Vagina (tissue), 2 donors: ENCODE measurements at regions not wholly inside any gene's neighbourhood (a gene's known extent, or its start where the extent isn't known, plus 50 kb on each side); places are given as distances from the start of the nearest gene placed in this dataset.

Experiments used
- DNase-seq, 2 donors: peaks; one replicate each; pipeline ENCODE4 v3.0.0-alpha.2; 2017; ENCODE audit errors: extremely low spot score in 2 of 2
- H3K27ac ChIP-seq: fragments of 200-600 bp; sonication (generic); one replicate; pipeline ENCODE4 v1.5.1; 2019
- H3K27me3 ChIP-seq: fragments of 200-600 bp; sonication (generic); one replicate; pipeline ENCODE4 v1.5.1; 2019
- H3K36me3 ChIP-seq, 2 donors: fragments of 200-600 bp; sonication (generic); one replicate each; pipeline ENCODE4 v1.5.1; 2017 to 2019
- H3K4me1 ChIP-seq: fragments of 200-600 bp; sonication (generic); one replicate; pipeline ENCODE4 v1.5.1; 2019
- H3K4me3 ChIP-seq, 2 donors: fragments of 200-600 bp; sonication (generic); 1 replicate in 1 of 2; 2 replicates in 1 of 2; pipeline ENCODE4 v1.5.1; 2016 to 2019
- H3K9me3 ChIP-seq: fragments of 200-600 bp; sonication (generic); one replicate; pipeline ENCODE4 v1.5.1; 2019
- CTCF ChIP-seq, 3 experiments: fragments of 450-650 bp in 2 of 3; fragments of 200-600 bp in 1 of 3; sonication (generic) in 1 of 3; IDR thresholded peaks; one replicate each; pipeline ENCODE4 v1.5.1; 2017 to 2019; ENCODE audit warnings: antibody characterized with exemption in 3 of 3, mild to moderate bottlenecking in 2 of 3, moderate library complexity in 2 of 3
- POLR2A ChIP-seq, 2 donors: fragments of 450-650 bp; IDR thresholded peaks; one replicate each; pipeline ENCODE4 v1.6.1; 2017; ENCODE audit warnings: antibody characterized with exemption in 2 of 2, mild to moderate bottlenecking in 2 of 2, moderate library complexity in 2 of 2
- POLR2AphosphoS5 ChIP-seq, 2 donors: sonication (generic); formaldehyde crosslinking; IDR thresholded peaks; one replicate each; pipeline ENCODE4 v1.9.0; 2017; ENCODE audit warnings: antibody characterized with exemption in 2 of 2, mild to moderate bottlenecking in 2 of 2, low read depth in 1 of 2; ENCODE audit not compliant: insufficient read depth in 1 of 2
- intact Hi-C: fragments of 100-400 bp; cut with DNase I; formaldehyde crosslinking; loops from one replicate; pipeline ENCODE4 v1.15.1; 2023

DNA sequence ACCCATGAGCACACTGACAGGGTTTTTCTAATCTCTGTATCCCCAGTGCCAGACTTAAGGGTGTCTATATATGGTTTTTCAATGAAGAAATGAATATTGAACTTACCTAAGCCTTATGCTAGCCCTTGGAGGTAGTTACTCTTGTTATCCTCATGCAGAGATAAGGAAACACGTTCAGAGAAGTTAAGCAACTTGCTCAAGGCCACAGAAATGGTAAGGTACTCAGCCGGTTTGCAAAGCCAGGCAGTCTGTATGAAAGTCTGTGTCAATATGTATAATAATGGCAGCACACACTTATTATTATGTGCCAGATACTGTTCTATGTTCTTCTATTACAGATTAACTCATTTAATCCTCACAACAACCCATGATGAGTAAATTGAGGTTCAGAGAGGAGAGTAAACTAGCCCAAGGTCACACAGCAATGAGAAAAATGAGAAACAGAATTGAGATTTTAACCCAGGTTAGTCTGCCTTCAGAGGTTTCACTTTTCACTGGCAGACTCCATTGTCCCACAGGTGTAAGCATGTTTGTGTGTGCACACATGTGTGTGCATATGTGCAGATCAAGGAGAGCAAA is 54.6 kb upstream of the CSF3R start:
- Histone ChIP-seq H3K9me3 (no peaks in the 10 kb centered on the region), H3K4me1 (no peaks in the 10 kb centered on the region), H3K36me3 (no peaks in the 10 kb centered on the region), H3K27me3 (no peaks in the 10 kb centered on the region), H3K4me3 (no peak overlapping the region), H3K27ac (no peak overlapping the region)
- DNase-seq: no peak
- intact Hi-C loops: no loop called here
- TF ChIP-seq POLR2AphosphoS5 (IDR thresholded peaks at IDR 0.05; ENCODE audit: insufficient read depth in 1 of 2, low read depth in 1 of 2) (no peak), CTCF (IDR thresholded peaks at IDR 0.05) (no peak), POLR2A (IDR thresholded peaks at IDR 0.05) (no peak)

- TF ChIP-seq CTCF (IDR thresholded peaks at IDR 0.05) (no peak), POLR2A (IDR thresholded peaks at IDR 0.05) (no peak), POLR2AphosphoS5 (IDR thresholded peaks at IDR 0.05; ENCODE audit: insufficient read depth in 1 of 2, low read depth in 1 of 2) (no peak)
- intact Hi-C loops: no loop called here
Observed at GRCh38 chr1:36536727-36537126, 54.0 kb upstream of the CSF3R start.

DNA sequence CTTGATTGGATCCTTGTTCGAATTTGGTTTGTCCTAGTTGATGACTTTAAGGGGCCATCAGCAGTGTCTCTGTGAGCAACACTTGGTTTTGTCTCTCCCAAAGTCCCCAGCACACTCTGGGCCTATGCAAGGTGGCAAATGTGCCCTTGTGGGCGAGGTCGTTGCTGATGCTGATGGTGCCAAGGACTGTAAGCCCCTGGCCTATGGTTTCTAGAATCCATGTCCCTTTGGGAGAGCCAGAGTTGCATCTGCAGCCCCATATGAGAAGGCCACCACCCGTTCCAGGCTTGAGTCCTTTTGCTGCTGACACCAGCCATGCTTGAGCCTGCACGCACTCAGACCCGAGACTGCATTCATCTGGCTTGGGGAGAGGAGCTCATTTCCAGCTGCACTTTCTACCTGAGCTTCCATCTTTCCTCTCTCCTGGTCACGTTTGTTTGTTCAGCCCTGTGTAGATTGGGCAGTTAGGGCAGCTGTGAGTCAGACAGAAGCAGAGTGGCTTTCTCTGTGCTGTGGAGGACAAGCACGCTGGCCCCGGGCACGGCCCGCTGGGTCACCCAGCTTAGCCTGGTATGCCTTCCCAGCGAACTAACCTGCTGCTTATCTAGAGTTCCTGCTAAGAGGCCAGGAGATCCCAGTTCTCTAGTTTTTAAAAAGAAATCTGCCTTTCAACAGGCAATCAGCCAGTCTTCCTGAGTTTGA is 52.1 kb upstream of the CSF3R start:
- Histone ChIP-seq H3K36me3 (no peaks in the 10 kb centered on the region), H3K9me3 (no peaks in the 10 kb centered on the region), H3K4me3 (no peak overlapping the region), H3K27me3 (no peaks in the 10 kb centered on the region), H3K27ac (no peak overlapping the region), H3K4me1 (no peaks in the 10 kb centered on the region)
- intact Hi-C loops: no loop called here
- no peak for DNase-seq
- TF ChIP-seq CTCF (IDR thresholded peaks at IDR 0.05) (no peak), POLR2AphosphoS5 (IDR thresholded peaks at IDR 0.05; ENCODE audit: insufficient read depth in 1 of 2, low read depth in 1 of 2) (no peak), POLR2A (IDR thresholded peaks at IDR 0.05) (no peak)

More at GRCh38 chr1:36536727-36537126, 54.0 kb upstream of the CSF3R start:
- Histone ChIP-seq H3K36me3 (no peaks in the 10 kb centered on the region), H3K4me1 (no peaks in the 10 kb centered on the region), H3K27ac (no peak overlapping the region), H3K9me3 (no peaks in the 10 kb centered on the region), H3K4me3 (no peak overlapping the region), H3K27me3 (no peaks in the 10 kb centered on the region)
- no peak for DNase-seq

DNA sequence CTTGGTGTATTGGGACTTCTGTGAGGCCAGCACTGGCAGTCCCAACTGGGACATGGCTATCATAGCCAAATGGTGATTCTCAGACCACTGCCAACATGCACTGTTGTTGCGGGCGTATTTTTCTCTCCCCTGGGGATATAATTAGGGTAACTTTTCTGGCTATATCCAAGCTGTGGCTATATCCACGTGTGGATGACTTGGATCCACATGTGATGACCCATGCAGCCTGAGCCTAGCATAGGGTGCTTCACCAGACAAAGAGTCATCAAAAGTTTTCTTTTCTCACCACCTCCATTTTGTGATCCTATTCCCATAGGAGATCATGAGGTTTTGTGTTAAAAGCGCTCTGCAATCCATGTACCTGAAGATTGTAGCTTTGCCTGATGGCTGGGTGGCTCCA is 51.2 kb upstream of the CSF3R start:
- no peaks in the 10 kb centered on the region for H3K36me3 ChIP-seq
- no peaks in the 10 kb centered on the region for H3K9me3 ChIP-seq
- no peak overlapping the region for H3K27ac ChIP-seq
- H3K27me3 ChIP-seq: no peaks in the 10 kb centered on the region
- intact Hi-C loops: no loop called here
- no peak for DNase-seq
- TF ChIP-seq POLR2AphosphoS5 (IDR thresholded peaks at IDR 0.05; ENCODE audit: insufficient read depth in 1 of 2, low read depth in 1 of 2) (no peak), CTCF (IDR thresholded peaks at IDR 0.05) (no peak), POLR2A (IDR thresholded peaks at IDR 0.05) (no peak)
- H3K4me3 ChIP-seq: no peak overlapping the region
- no peaks in the 10 kb centered on the region for H3K4me1 ChIP-seq

GRCh38 chr1:36532810-36533401 is 50.2 kb upstream of the CSF3R start:
- Histone ChIP-seq H3K27me3 (no peaks in the 10 kb centered on the region), H3K9me3 (no peaks in the 10 kb centered on the region), H3K4me1 (no peaks in the 10 kb centered on the region), H3K36me3 (no peaks in the 10 kb centered on the region), H3K27ac (no peak overlapping the region), H3K4me3 (no peak overlapping the region)
- TF ChIP-seq CTCF (IDR thresholded peaks at IDR 0.05) (no peak), POLR2A (IDR thresholded peaks at IDR 0.05) (no peak), POLR2AphosphoS5 (IDR thresholded peaks at IDR 0.05; ENCODE audit: insufficient read depth in 1 of 2, low read depth in 1 of 2) (no peak)
- intact Hi-C loops: no loop called here
- no peak for DNase-seq
